Ectodermal cell (in vitro differentiated cells): ENCODE measurements at regions not wholly inside any gene's neighbourhood (a gene's known extent, or its start where the extent isn't known, plus 50 kb on each side); places are given as distances from the start of the nearest gene placed in this dataset.

Source experiments
- H3K27ac ChIP-seq: 2 replicates; pipeline ENCODE4 v1.7.0; 2013; ENCODE audit warnings: mild to moderate bottlenecking, low read depth, low read length; ENCODE audit not compliant: insufficient read depth, poor library complexity, severe bottlenecking
- H3K27me3 ChIP-seq: 2 replicates; pipeline ENCODE4 v1.7.0; 2013; ENCODE audit warnings: mild to moderate bottlenecking, low read length; ENCODE audit not compliant: insufficient read depth, control insufficient read depth, poor library complexity, severe bottlenecking
- H3K36me3 ChIP-seq: one replicate; pipeline ENCODE4 v1.7.0; 2013; ENCODE audit warnings: low read length; ENCODE audit not compliant: control insufficient read depth, insufficient read depth
- H3K4me1 ChIP-seq: one replicate; pipeline ENCODE4 v1.7.0; 2013; ENCODE audit warnings: low read length; ENCODE audit not compliant: control insufficient read depth, insufficient read depth
- H3K4me3 ChIP-seq: 2 replicates; pipeline ENCODE4 v1.7.0; 2013; ENCODE audit warnings: low read depth, low read length, control low read depth; ENCODE audit not compliant: insufficient read depth
- H3K9me3 ChIP-seq: 2 replicates; pipeline ENCODE4 v1.7.0; 2013; ENCODE audit warnings: mild to moderate bottlenecking, low read length, moderate library complexity; ENCODE audit not compliant: control insufficient read depth
- WGBS, 2 experiments: methylation state at CpG; one replicate each; pipeline ENCODE4 v1.1.7; 2013; ENCODE audit warnings: missing lambda C conversion rate in 2 of 2; 5-methylcytosine and 5-hydroxymethylcytosine counted together

DNA sequence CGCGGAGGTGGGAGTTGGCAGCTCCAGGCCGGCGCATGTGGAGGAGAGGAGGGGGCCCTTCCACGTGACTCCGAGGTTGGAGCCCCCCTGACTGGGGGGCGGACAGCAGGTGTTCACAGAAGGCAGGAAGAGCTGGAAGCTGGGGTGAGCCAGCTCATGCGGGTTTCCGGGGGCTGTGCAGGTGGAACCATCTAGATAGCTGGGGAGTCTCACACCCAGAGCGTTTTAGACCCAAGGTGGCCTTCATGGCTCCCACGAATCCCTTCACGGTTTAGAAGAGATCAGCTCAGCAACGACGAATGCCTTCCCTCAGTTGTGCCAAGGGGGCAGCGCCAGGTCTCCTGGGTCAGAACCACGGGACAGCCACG, 740.5 kb upstream of the SALL3 start:
- H3K4me1 ChIP-seq = peaks cover 18% of the 10 kb centered on the region
- H3K27ac ChIP-seq = no peak overlapping the region
- no peaks in the 10 kb centered on the region for H3K9me3 ChIP-seq
- WGBS, 2 experiments = 92 to 94% methylated on average over 17 of the region's 17 CpGs
- H3K4me3 ChIP-seq = no peak overlapping the region
- no peaks in the 10 kb centered on the region for H3K27me3 ChIP-seq
- no peaks in the 10 kb centered on the region for H3K36me3 ChIP-seq

DNA sequence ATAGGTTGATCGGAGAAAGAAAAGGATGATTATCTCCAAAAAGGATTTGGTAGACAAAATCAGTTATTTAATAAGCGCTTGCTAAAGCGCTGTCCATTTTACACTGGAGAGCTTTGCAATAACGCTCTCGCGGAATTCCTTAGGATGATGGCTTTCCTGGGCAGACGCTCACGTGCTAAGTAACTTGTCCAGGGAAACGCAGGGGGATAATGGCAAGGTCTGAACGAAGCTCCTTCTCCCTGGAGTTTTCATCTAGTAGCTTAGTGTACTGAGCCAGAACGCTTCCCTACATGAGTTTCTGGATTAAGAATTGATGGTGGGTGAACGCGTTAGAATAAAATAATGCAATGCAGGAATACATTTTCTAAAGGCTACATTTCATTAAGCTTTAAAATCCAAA, 739.5 kb upstream of the SALL3 start:
- no peaks in the 10 kb centered on the region for H3K36me3 ChIP-seq
- H3K9me3 ChIP-seq = no peaks in the 10 kb centered on the region
- no peak overlapping the region for H3K27ac ChIP-seq
- peaks cover 18% of the 10 kb centered on the region for H3K4me1 ChIP-seq
- no peak overlapping the region for H3K4me3 ChIP-seq
- 82 to 88% methylated on average over 11 to 12 of the region's 13 CpGs for WGBS, 2 experiments
- H3K27me3 ChIP-seq = no peaks in the 10 kb centered on the region

DNA sequence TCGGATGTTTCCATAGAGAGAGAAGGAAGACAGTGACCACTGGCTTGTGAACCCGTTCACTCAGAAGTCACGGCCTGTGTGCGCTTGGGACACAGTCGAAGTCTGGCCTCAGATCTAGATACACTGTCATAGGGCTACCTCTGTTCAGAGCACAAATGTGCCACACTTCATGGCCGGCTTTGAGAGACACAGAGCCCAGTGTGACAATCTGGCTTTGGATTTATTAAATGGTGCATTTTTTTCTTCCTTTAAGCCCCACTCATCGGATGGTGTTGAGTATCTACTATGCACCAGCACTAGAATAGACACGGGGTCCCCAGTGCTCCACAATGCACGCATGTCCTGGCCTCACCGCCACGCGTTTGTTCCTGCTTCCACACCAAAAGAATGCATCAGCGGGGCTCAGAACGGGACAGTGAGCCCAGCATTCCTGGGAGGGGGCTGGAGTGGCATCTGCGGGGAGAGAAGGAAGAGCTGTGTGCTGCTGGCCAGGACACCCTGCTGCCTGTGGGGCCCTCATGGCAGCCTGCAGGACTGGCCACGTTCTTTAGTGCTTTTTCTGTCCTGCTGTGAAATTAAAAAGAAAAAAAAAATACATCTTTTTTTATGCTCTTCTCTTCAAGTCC, 738.9 kb upstream of the SALL3 start:
- Histone ChIP-seq H3K27ac (no peak overlapping the region), H3K9me3 (no peaks in the 10 kb centered on the region), H3K36me3 (no peaks in the 10 kb centered on the region), H3K4me3 (no peak overlapping the region), H3K27me3 (no peaks in the 10 kb centered on the region), H3K4me1 (peaks cover 18% of the 10 kb centered on the region)
- WGBS, 2 experiments = 58 to 63% methylated on average over 15 to 16 of the region's 16 CpGs

DNA sequence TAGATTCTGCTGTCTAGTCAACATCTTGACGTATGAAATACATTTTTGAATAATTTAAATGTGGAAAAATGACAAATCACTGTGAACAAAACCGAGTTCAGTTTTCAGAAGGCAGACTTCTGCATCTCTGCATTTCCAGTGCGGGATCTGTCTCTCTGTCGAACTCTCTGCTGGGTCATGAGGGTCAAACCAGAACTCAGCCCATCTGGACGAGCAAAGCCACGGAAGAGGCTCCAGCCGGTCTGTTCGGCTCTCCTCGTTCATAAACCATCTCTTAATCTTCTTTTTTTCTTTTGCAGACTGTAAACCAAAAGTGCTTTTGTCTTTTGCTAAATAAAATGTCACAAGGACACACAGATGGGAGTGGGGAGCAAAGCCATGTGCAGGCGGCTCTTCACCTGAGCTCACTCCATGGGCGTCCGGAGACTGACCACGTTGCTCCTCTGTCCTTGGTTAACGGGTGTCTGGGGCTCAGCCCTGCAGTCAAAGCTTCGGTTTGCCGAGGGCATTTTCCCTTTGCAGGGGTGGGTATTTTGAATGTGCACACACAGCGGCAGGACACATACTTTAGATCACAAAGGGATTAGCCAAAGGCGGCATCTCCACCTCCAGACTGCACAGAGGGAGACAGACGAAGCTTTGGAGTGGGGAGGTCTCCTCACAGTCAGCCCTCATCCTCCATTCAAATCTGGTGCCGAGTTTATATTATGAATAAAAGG, 737.9 kb upstream of the SALL3 start:
- Histone ChIP-seq H3K27me3 (no peaks in the 10 kb centered on the region), H3K27ac (no peak overlapping the region), H3K9me3 (no peaks in the 10 kb centered on the region), H3K4me1 (peaks cover 18% of the 10 kb centered on the region), H3K36me3 (no peaks in the 10 kb centered on the region), H3K4me3 (no peak overlapping the region)
- 69 to 70% methylated on average over 20 of the region's 20 CpGs for WGBS, 2 experiments

DNA sequence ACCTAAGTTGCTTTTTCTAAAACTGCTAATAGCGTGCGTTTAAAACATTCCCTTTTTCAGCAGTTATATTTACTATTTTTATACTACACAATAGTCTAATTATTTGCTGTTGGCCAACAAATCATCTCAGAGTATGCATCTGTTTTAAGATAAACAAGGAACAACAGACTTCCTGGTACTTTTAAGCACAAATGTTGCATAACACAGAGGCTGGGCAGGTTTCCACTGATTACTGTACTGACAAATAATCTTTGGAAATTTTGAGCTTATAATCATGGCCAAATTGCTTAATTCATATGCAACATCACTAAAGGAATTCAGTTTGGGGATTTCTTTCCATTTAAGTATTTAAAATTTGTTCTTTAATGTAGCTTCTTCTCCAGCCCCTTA, 737.4 kb upstream of the SALL3 start:
- no peak overlapping the region for H3K27ac ChIP-seq
- H3K4me1 ChIP-seq = peaks cover 18% of the 10 kb centered on the region
- H3K27me3 ChIP-seq = no peaks in the 10 kb centered on the region
- WGBS, 2 experiments = 75% methylated on average over 2 of the region's 2 CpGs; no CpG with 5 or more reads in 1 of the 2 experiments
- no peak overlapping the region for H3K4me3 ChIP-seq
- no peaks in the 10 kb centered on the region for H3K36me3 ChIP-seq
- no peaks in the 10 kb centered on the region for H3K9me3 ChIP-seq

DNA sequence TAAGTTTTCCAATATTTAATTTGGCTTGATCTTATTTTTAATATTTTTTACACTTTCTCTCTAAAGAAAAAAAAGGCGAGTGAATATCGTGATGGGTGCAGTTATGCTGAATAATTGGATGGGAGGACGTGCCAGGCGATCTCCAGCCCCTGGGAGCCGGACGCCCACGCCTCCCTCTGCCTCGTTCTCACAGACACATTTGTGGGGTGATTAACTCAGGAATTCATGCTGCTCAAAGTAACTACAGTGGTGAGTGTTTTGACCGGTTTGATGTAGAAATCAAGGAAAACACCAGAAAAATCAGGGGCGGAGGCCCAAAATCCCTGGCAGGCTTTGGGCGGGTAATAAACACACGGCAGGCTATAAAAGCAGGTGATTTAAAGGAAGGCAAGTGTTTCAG, 736.8 kb upstream of the SALL3 start:
- peaks cover 18% of the 10 kb centered on the region for H3K4me1 ChIP-seq
- no peaks in the 10 kb centered on the region for H3K27me3 ChIP-seq
- WGBS, 2 experiments = 85 to 87% methylated on average over 12 of the region's 12 CpGs
- H3K27ac ChIP-seq = no peak overlapping the region
- no peaks in the 10 kb centered on the region for H3K9me3 ChIP-seq
- H3K4me3 ChIP-seq = no peak overlapping the region
- H3K36me3 ChIP-seq = no peaks in the 10 kb centered on the region

DNA sequence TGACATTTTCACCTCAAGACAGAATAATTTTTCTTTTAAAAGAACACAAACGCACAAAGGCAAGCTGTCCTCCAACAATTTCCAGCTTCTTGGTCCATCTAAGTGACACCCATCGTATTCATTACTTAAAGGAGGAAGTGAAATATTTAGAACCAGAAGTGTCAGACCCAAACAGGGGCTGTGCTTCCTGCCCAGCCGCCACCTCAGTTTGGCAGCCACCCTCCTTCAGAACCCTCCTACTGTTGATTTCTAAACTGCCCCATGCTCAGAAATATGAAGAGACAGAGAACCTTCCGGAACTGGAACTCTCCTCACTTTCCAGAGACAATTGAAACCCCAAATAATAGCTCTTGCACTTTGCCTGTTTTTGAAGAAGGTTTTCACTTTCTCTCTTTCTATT, 734.8 kb upstream of the SALL3 start:
- H3K27me3 ChIP-seq = no peaks in the 10 kb centered on the region
- no peak overlapping the region for H3K4me3 ChIP-seq
- no peaks in the 10 kb centered on the region for H3K36me3 ChIP-seq
- whole genome bisulfite sequencing, 2 experiments = 69 to 70% methylated on average over 4 of the region's 4 CpGs
- H3K27ac ChIP-seq = no peak overlapping the region
- peaks cover 18% of the 10 kb centered on the region for H3K4me1 ChIP-seq
- H3K9me3 ChIP-seq = no peaks in the 10 kb centered on the region

DNA sequence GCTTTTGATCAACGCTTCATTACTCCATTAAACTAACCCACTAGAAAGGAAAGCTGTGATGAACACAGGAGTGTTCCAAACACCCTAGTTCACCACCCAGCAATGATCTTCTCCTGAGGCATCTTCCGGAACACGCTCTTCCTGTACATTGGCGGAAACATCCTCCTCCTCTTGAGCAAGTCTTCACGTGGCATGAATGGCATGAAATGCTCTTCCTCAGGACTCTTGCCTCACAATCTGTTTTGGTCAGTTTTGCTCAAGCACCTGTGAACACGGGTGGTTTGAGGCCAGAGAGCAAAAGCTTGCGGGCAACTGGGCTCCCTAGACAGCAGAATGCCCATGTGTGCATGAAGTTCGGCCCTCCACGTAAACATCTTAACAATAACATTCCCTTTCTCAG, 734.2 kb upstream of the SALL3 start:
- Histone ChIP-seq H3K27me3 (no peaks in the 10 kb centered on the region), H3K27ac (no peak overlapping the region), H3K36me3 (no peaks in the 10 kb centered on the region), H3K4me3 (no peak overlapping the region), H3K4me1 (peaks cover 13% of the 10 kb centered on the region), H3K9me3 (no peaks in the 10 kb centered on the region)
- 93 to 96% methylated on average over 9 of the region's 9 CpGs for WGBS, 2 experiments

DNA sequence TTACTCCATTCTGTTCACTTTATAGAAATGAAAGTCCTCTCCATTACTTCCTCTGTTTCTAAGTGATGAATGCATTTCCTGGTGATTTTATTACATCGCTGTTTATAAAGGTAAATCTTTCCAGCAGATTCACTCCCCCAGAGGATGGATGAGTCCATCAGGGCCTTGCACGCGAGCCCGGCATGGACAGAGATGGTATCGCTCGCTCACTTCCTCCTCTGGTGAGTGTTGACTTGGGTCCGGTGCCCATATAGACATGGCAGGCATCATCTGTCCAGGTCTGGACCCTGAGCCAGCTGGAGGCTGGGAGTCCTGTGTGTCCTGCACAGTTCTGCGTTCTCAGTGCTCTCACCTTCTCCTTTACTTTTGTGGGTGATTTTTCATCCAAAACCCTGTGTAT, 733.6 kb upstream of the SALL3 start:
- Histone ChIP-seq H3K36me3 (no peaks in the 10 kb centered on the region), H3K9me3 (no peaks in the 10 kb centered on the region), H3K4me1 (peaks cover 7% of the 10 kb centered on the region), H3K27ac (no peak overlapping the region), H3K27me3 (no peaks in the 10 kb centered on the region), H3K4me3 (no peak overlapping the region)
- 93 to 96% methylated on average over 8 of the region's 8 CpGs for WGBS, 2 experiments

DNA sequence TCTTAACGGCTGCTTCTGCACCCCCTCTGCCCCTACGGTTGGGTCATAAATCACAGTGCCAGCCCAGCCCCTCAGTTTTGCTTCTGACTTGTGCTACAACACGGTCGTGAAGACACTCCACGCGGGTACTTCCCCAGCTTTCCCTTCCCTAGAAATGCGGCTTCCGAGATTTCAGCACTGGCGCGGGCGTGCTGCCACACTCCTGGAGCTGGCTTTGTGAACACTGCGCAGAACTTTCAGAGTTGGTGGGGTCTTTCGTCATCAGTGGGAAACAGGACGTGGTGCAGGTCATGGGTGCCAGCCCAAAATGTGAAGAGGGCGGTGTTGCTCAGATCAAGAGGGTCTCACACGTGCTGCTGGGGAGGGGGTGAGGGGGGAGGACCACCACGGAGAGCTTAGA, 733.0 kb upstream of the SALL3 start:
- Histone ChIP-seq H3K4me3 (no peak overlapping the region), H3K27me3 (no peaks in the 10 kb centered on the region), H3K36me3 (no peaks in the 10 kb centered on the region), H3K9me3 (no peaks in the 10 kb centered on the region), H3K27ac (no peak overlapping the region), H3K4me1 (peaks cover 2% of the 10 kb centered on the region)
- WGBS, 2 experiments = 91% methylated on average over 17 of the region's 17 CpGs
